C4-2B (cell line): ENCODE measurements at regions not wholly inside any gene's neighbourhood (a gene's known extent, or its start where the extent isn't known, plus 50 kb on each side); places are given as distances from the start of the nearest gene placed in this dataset.

Experiments
- CTCF ChIP-seq: fragments of 450-650 bp; conservative IDR thresholded peaks from 2 replicates; pipeline ENCODE4 v1.5.1; 2017; ENCODE audit warnings: mild to moderate bottlenecking
- ZFX ChIP-seq: fragments of 450-650 bp; IDR thresholded peaks from 2 replicates; pipeline ENCODE4 v1.6.1; 2017

DNA sequence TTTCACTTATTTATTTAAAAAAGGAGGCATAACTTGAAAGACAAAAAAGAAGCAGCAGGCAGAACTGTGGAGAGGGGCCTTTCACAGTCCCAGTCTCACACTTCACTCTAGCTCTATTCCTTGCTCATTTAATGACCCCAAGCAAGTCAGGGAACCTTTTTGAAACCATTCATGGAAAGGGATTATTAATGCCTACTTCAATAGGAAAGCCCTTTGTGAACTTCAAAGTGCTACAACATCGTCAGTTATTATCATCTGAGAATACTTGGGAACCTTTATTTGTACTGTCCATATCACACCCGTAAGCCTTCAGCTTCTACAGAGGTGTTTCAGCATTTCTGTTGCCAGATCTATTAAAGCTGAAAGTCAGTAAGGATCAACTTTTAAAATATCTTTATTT, 320.2 kb downstream of the TMEM161B start:
- no peak for TF ChIP-seq CTCF
- TF ChIP-seq ZFX = no peak
